K562 (cell line): ENCODE measurements at regions not wholly inside any gene's neighbourhood (a gene's known extent, or its start where the extent isn't known, plus 50 kb on each side); places are given as distances from the start of the nearest gene placed in this dataset.
A peak's percentile ranks its signal among the peaks of the same experiment; 100 is the strongest.

ENCODE experiments used
- ADNP ChIP-seq: fragments of 200-800 bp; sonication (Bioruptor generic); IDR thresholded peaks from 2 replicates; pipeline ENCODE4 v1.6.1; 2016; ENCODE audit warnings: missing genetic modification characterization, missing compliant biosample characterization
- BRD9 ChIP-seq: fragments of 450-650 bp; IDR thresholded peaks from 2 replicates; pipeline ENCODE4 v1.6.1; 2018; ENCODE audit warnings: low read depth; ENCODE audit not compliant: partially characterized antibody
- C11orf30 ChIP-seq: fragments of 450-650 bp; IDR thresholded peaks from 2 replicates; pipeline ENCODE4 v1.6.1; 2016; ENCODE audit warnings: low read depth, mild to moderate bottlenecking
- CC2D1A ChIP-seq: fragments of 450-650 bp; IDR thresholded peaks from 2 replicates; pipeline ENCODE4 v1.6.1; 2017; ENCODE audit warnings: mild to moderate bottlenecking
- CHCHD3 ChIP-seq: fragments of 250-450 bp; sonication (Bioruptor Pico); IDR thresholded peaks from 2 replicates; pipeline ENCODE4 v2.1.2; 2022; ENCODE audit warnings: mild to moderate bottlenecking
- ELF2 ChIP-seq: fragments of 250-450 bp; sonication (Bioruptor Pico); IDR thresholded peaks from 2 replicates; pipeline ENCODE4 v1.5.0; 2021; ENCODE audit warnings: mild to moderate bottlenecking
- KDM1A ChIP-seq, 2 experiments: fragments of 450-650 bp; IDR thresholded peaks; 2 replicates each; pipeline ENCODE4 v1.6.1; 2016; ENCODE audit warnings: mild to moderate bottlenecking in 2 of 2
- L3MBTL2 ChIP-seq: fragments of 450-650 bp; IDR thresholded peaks from 2 replicates; pipeline ENCODE4 v1.6.1; 2016; ENCODE audit warnings: mild to moderate bottlenecking, moderate library complexity
- LEF1 ChIP-seq: fragments of 450-650 bp; IDR thresholded peaks from 2 replicates; pipeline ENCODE4 v1.6.1; 2016; ENCODE audit warnings: mild to moderate bottlenecking
- NCOA2 ChIP-seq, 2 experiments: fragments of 450-650 bp; IDR thresholded peaks; 2 replicates each; pipeline ENCODE4 v1.6.1; 2018; ENCODE audit warnings: mild to moderate bottlenecking in 2 of 2, moderate library complexity in 1 of 2; ENCODE audit not compliant: partially characterized antibody in 2 of 2
- NR3C1 ChIP-seq: sonication (generic); formaldehyde crosslinking; IDR thresholded peaks from 2 replicates; pipeline ENCODE4 v1.8.1; 2022; ENCODE audit warnings: missing genetic modification reagents
- POLR2A ChIP-seq: fragments of 450-650 bp; conservative IDR thresholded peaks from 2 replicates; pipeline ENCODE4 v1.6.1; 2016
- RUNX1 ChIP-seq: sonication (generic); IDR thresholded peaks from 2 replicates; pipeline ENCODE4 v1.6.1; 2016; ENCODE audit warnings: antibody characterized with exemption, low read depth
- SMARCC2 ChIP-seq: fragments of 450-650 bp; IDR thresholded peaks from 2 replicates; pipeline ENCODE4 v1.6.1; 2017; ENCODE audit warnings: antibody characterized with exemption, moderate library complexity, mild to moderate bottlenecking, low read depth
- SMC3 ChIP-seq: conservative IDR thresholded peaks from 2 replicates; pipeline ENCODE4 v1.6.1; 2011; ENCODE audit warnings: low read depth, low read length, improper control_type of control experiment; ENCODE audit not compliant: insufficient read depth
- SRF ChIP-seq, 2 experiments: fragments of 250-450, 450-650 bp in 1 of 2; sonication (Bioruptor Pico) in 1 of 2; sonication (generic) in 1 of 2; formaldehyde crosslinking; IDR thresholded peaks; 2 replicates each; pipeline versions ENCODE4 v1.5.0 to v1.5.1; 2020 to 2022; ENCODE audit warnings: mild to moderate bottlenecking in 1 of 2, missing genetic modification reagents in 1 of 2
- TBL1XR1 ChIP-seq, 2 experiments: IDR thresholded peaks; 2 replicates each; pipeline ENCODE4 v1.6.1; 2012; ENCODE audit warnings: improper control_type of control experiment in 2 of 2, low read length in 2 of 2, mild to moderate bottlenecking in 1 of 2
- ZNF124 ChIP-seq: sonication (generic); formaldehyde crosslinking; IDR thresholded peaks from 2 replicates; pipeline ENCODE4 v1.8.1; 2022; ENCODE audit warnings: missing genetic modification reagents
- ZNF140 ChIP-seq: fragments of 250-450 bp; sonication (Bioruptor Pico); IDR thresholded peaks from 2 replicates; pipeline ENCODE4 v1.8.0; 2021; ENCODE audit warnings: moderate library complexity, mild to moderate bottlenecking, inconsistent platforms
- ZNF224 ChIP-seq: sonication (generic); formaldehyde crosslinking; IDR thresholded peaks from 2 replicates; pipeline ENCODE4 v1.8.0; 2022; ENCODE audit warnings: mild to moderate bottlenecking, missing genetic modification reagents
- ZNF583 ChIP-seq: fragments of 250-450 bp; sonication (Bioruptor Pico); IDR thresholded peaks from 2 replicates; pipeline ENCODE4 v1.4.0; 2020
- TF ChIP-seq, protein P1 (sequence below): sonication (generic); formaldehyde crosslinking; IDR thresholded peaks from 2 replicates; pipeline ENCODE4 v1.8.1; 2022; ENCODE audit warnings: missing genetic modification reagents
- TF ChIP-seq, protein P2 (sequence below): fragments of 450-650 bp; formaldehyde crosslinking; IDR thresholded peaks from 2 replicates; pipeline ENCODE4 v1.4.0; 2020; ENCODE audit warnings: mild to moderate bottlenecking, moderate library complexity
- TF ChIP-seq, protein P3 (sequence below): fragments of 250-450 bp; sonication (Bioruptor Pico); IDR thresholded peaks from 2 replicates; pipeline ENCODE4 v1.5.0; 2021
- TF ChIP-seq, protein P4 (sequence below): fragments of 250-450 bp; sonication (Bioruptor Pico); IDR thresholded peaks from 2 replicates; pipeline ENCODE4 v1.4.0; 2020; ENCODE audit warnings: borderline replicate concordance

DNA sequence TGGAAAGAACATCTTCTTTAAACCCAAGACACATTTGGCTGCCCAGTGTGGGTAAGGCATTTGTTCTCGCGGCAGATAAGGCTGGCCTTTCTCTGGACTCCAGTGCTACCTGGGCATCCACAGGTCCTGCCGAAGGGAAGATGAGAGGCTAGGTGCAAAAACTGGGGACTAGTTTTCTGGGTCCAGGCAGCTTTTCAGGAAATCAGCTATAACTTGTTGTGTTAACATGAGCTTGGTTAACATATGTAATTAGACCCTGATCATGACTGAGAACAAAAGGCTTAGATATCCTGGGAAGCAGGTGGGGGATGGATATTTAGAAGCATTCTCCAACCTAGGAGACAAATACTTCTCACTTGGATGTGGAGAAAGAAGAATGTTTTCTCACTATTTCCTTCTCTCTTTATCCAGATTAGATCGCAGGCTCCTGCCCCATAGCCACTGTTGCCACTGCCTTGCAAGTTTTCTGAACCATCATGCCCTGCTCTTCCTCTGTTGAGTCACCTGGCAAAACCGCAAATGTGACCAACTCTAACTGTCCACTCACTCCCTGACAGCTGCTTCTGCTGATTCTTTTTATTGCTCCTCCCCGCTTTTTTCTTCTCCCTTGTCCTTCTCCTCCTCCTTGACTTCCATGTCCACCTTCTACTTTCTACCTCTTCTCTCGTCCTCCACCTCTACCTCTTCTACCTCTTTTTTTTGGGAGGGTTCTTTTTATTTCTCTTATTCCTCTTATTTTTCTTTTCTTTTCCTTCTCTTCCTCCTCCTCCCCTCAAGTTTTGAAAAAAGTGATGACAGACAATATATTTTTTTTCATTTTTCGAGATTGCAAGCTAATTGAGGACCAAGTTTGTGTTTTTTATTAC lies 258.1 kb downstream of the UTRN start (continued):
- TF ChIP-seq CC2D1A (peak; percentile 82), ZNF124 (CRISPR knock-in tag) (no peak), L3MBTL2 (0 out of 2 replicates have a peak, but pooled peaks have one; percentile 50), ZNF583 (CRISPR knock-in tag) (no peak), SMARCC2 (peak; percentile 82; the same call in 1 of the 2 replicates), NCOA2 (IDR thresholded peaks at IDR 0.05; ENCODE audit: partially characterized antibody in 2 of 2) (peak; percentile 54 to 58), SMC3 (no peak), ADNP (tag) (peak; percentile 25; the same call in 1 of the 2 replicates), ZNF224 (CRISPR knock-in tag) (no peak), NR3C1 (no peak), C11orf30 (peak; percentile 87), KDM1A (IDR thresholded peaks at IDR 0.05) (peak; percentile 46 to 57; a peak in 2 of 4 replicates), TBL1XR1 (IDR thresholded peaks at IDR 0.05; ENCODE audit: low read length in 2 of 2) (peak in 1 of 2 experiments; percentile 64; a peak in 2 of 4 replicates), SRF (CRISPR knock-in tag; IDR thresholded peaks at IDR 0.05) (peak in 1 of 2 experiments; percentile 45; a peak in 1 of 4 replicates), POLR2A (peak; percentile 59; the same call in 1 of the 2 replicates), CHCHD3 (CRISPR knock-in tag) (no peak), ZNF140 (CRISPR knock-in tag) (no peak), ELF2 (no peak; the same call in 1 of the 2 replicates), BRD9 (peak; percentile 95), RUNX1 (peak; percentile 82; the same call in 1 of the 2 replicates), LEF1 (peak; percentile 71; the same call in 1 of the 2 replicates)
- TF ChIP-seq, protein P1, sequence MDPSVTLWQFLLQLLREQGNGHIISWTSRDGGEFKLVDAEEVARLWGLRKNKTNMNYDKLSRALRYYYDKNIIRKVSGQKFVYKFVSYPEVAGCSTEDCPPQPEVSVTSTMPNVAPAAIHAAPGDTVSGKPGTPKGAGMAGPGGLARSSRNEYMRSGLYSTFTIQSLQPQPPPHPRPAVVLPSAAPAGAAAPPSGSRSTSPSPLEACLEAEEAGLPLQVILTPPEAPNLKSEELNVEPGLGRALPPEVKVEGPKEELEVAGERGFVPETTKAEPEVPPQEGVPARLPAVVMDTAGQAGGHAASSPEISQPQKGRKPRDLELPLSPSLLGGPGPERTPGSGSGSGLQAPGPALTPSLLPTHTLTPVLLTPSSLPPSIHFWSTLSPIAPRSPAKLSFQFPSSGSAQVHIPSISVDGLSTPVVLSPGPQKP (CRISPR knock-in tag) = no peak
- TF ChIP-seq, protein P2, sequence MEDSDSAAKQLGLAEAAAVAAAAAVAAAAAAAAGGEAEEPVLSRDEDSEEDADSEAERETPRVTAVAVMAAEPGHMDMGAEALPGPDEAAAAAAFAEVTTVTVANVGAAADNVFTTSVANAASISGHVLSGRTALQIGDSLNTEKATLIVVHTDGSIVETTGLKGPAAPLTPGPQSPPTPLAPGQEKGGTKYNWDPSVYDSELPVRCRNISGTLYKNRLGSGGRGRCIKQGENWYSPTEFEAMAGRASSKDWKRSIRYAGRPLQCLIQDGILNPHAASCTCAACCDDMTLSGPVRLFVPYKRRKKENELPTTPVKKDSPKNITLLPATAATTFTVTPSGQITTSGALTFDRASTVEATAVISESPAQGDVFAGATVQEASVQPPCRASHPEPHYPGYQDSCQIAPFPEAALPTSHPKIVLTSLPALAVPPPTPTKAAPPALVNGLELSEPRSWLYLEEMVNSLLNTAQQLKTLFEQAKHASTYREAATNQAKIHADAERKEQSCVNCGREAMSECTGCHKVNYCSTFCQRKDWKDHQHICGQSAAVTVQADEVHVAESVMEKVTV (CRISPR knock-in tag) = peak; percentile 25; the same call in 1 of the 2 replicates
- TF ChIP-seq, protein P3, sequence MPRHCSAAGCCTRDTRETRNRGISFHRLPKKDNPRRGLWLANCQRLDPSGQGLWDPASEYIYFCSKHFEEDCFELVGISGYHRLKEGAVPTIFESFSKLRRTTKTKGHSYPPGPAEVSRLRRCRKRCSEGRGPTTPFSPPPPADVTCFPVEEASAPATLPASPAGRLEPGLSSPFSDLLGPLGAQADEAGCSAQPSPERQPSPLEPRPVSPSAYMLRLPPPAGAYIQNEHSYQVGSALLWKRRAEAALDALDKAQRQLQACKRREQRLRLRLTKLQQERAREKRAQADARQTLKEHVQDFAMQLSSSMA (CRISPR knock-in tag) = peak; percentile 12; the same call in 1 of the 2 replicates
- TF ChIP-seq, protein P4, sequence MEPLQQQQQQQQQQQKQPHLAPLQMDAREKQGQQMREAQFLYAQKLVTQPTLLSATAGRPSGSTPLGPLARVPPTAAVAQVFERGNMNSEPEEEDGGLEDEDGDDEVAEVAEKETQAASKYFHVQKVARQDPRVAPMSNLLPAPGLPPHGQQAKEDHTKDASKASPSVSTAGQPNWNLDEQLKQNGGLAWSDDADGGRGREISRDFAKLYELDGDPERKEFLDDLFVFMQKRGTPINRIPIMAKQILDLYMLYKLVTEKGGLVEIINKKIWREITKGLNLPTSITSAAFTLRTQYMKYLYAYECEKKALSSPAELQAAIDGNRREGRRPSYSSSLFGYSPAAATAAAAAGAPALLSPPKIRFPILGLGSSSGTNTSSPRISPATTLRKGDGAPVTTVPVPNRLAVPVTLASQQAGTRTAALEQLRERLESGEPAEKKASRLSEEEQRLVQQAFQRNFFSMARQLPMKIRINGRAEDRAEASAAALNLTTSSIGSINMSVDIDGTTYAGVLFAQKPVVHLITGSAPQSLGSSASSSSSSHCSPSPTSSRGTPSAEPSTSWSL (CRISPR knock-in tag) = no peak
